ENCODE measurements at regions not wholly inside any gene's neighbourhood (a gene's known extent, or its start where the extent isn't known, plus 50 kb on each side); places are given as distances from the start of the nearest gene placed in this dataset.

GRCh38 chr4:124037236-124037635, 640.6 kb downstream of the SPRY1 start:
- TF ChIP-seq CTCF (IDR thresholded peaks at IDR 0.05; ENCODE audit: poor library complexity, severe bottlenecking) (no peak), TAF1 (IDR thresholded peaks at IDR 0.05; ENCODE audit: low read depth) (no peak), POLR2AphosphoS5 (IDR thresholded peaks at IDR 0.05) (no peak), SMC3 (conservative IDR thresholded peaks at IDR 0.05; ENCODE audit: poor library complexity) (no peak), RAD21 (conservative IDR thresholded peaks at IDR 0.05) (no peak)

Measured in neural cell (in vitro differentiated cells).